ENCODE measurements at regions not wholly inside any gene's neighbourhood (a gene's known extent, or its start where the extent isn't known, plus 50 kb on each side); places are given as distances from the start of the nearest gene placed in this dataset.

- TF ChIP-seq CTCF (IDR thresholded peaks at IDR 0.05) (no peak), POLR2A (IDR thresholded peaks at IDR 0.05) (no peak)
Observed at GRCh38 chr12:47478426-47478825, 227.4 kb downstream of the RPAP3 start.
